ENCODE measurements at regions not wholly inside any gene's neighbourhood (a gene's known extent, or its start where the extent isn't known, plus 50 kb on each side); places are given as distances from the start of the nearest gene placed in this dataset.

DNA sequence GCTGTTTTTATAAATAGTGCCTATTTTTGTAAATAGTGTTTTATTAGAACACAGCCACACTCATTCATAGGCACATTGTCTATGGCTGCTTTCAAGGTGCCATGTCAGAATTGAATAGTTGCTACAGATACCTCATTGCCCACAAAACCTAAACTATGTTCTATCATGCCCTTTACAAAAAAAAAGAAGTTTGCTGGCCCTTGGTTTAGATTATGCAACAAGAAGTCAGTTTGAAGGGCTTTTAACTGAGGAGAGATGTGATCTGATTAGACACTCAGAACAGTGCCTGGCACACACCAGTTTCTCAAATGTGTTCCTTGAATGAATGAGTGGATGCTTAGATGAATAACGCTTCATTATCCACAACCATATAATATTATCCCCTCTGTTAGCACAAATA, 366.1 kb downstream of the MAFB start:
- no peak for TF ChIP-seq CTCF (IDR thresholded peaks at IDR 0.05; ENCODE audit: insufficient read depth, missing control alignments)
- DNase-seq (ENCODE audit: insufficient read length, low spot score) (no peak), FAIRE-seq (no peak)

DNA sequence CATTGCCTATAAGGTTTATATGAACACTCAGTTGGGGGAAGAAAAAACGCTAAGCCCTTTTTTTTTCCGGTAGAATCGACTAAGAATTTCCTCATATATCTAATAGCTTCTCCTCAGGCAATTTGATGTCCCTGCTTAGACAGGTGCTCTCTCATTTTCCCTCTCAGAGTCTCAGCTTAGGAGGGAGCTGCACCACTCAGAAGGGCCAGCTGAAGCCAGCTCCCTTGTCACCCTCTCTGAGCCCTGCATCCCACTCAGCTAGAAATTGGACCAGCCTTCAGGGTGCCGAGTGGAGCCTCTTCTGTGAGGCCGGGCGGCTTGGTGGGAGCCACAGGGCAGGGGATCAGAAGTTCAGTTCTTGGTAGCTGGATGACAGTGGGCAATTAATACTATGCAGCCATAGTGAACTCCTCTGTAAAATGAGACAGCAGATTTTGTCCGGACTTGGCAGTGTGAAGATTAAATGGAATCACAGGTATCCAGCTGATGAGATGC, 368.5 kb downstream of the MAFB start:
- no peak for FAIRE-seq
- no peak for TF ChIP-seq CTCF (IDR thresholded peaks at IDR 0.05; ENCODE audit: insufficient read depth, missing control alignments)
- no peak for DNase-seq (ENCODE audit: insufficient read length, low spot score)

GRCh38 chr20:40319741-40320516, 369.1 kb downstream of the MAFB start:
- DNase-seq (ENCODE audit: insufficient read length, low spot score) (no peak), FAIRE-seq (no peak)
- no peak for TF ChIP-seq CTCF (IDR thresholded peaks at IDR 0.05; ENCODE audit: insufficient read depth, missing control alignments)

DNA sequence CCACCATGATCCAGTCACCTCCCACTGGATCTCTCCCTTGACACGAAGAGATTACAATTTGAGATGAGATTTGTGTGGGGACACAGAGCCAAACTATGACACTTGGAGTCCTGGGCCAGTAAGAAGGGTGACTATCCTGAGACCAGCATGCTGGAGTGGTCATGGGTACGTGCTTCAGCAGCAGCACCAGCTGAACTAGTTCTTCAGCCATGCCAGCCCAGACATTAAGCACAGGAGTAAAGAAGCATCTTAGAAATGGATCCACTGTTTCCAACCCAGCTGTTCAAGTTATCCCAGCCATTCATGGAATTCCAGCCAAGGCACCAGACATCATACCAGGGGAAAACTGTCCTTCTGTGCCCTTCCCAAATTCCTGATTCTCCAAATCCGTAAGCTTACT, 370.0 kb downstream of the MAFB start:
- no peak for TF ChIP-seq CTCF (IDR thresholded peaks at IDR 0.05; ENCODE audit: insufficient read depth, missing control alignments)
- FAIRE-seq: no peak
- DNase-seq (ENCODE audit: insufficient read length, low spot score): no peak

DNA sequence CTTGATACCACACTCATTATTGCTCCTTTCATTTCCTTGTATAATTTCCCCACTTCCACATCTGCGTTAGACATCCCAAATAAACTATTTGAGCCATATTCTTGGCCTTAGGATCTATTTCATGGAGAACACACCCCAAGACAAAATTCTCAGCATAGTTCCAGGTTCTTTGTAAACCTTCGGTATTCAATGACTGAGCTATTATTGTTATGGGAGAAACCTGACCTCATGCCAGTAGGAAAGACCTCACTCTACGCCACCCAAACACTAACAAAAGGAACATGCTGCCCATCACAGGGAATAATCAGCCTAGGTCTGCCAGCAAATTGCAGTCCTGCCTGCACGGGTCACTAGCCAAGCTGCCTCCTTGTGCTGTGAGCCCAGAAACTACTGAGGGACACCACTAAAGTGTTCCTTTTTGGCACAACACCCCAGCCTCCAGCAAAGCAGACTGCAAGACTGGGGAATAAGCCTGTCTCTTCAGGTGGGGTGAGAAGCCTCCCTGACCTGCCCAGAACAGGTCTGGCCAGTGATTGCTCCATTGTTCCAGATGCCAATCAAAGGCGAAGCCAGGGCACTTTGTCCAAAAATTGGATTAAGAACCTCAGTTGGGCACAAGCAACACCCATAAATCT, 371.8 kb downstream of the MAFB start:
- no peak for DNase-seq (ENCODE audit: insufficient read length, low spot score)
- no peak for TF ChIP-seq CTCF (IDR thresholded peaks at IDR 0.05; ENCODE audit: insufficient read depth, missing control alignments)
- no peak for FAIRE-seq

- FAIRE-seq: no peak
- DNase-seq (ENCODE audit: insufficient read length, low spot score): no peak
- TF ChIP-seq CTCF (IDR thresholded peaks at IDR 0.05; ENCODE audit: insufficient read depth, missing control alignments): no peak
These were observed 374.8 kb downstream of the MAFB start for GRCh38 chr20:40314278-40314677.

DNA sequence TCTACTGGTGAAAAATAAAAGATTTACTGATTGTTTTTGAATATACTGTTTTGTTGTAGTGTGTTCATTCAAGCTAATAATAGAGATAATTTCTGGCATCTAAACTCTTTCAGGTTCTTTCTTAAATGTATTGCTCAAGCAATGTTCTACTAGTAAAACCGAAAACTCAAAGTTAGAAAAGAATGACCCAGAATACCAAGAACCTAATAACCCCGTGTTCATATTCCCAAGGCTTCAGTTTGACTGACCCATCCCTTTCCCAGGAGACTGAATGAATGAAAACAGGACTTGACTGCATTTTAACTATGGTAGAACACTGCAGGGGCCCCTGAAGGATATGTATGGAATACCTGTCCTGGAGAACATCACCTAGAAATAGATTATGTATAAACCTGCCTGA, 375.3 kb downstream of the MAFB start:
- FAIRE-seq (no peak), DNase-seq (ENCODE audit: insufficient read length, low spot score) (no peak)
- no peak for TF ChIP-seq CTCF (IDR thresholded peaks at IDR 0.05; ENCODE audit: insufficient read depth, missing control alignments)

All from D721Med (cell line).